ENCODE measurements at regions not wholly inside any gene's neighbourhood (a gene's known extent, or its start where the extent isn't known, plus 50 kb on each side); places are given as distances from the start of the nearest gene placed in this dataset.
"Not testable (repeated sequence)": the region's sequence is repeated elsewhere in the genome, so short reads cannot be mapped to it uniquely, and the experiment has no call there.

- H3K27ac ChIP-seq, result no peak overlapping the region
- intact Hi-C loops (cut with DNase I; ENCODE audit: low total_unique reads) (no loop called here), in situ Hi-C loops (cut with MboI; ENCODE audit: low sequenced_read_pairs in 4 of 4) (no loop called here)
- DNase-seq (no peak), ATAC-seq (no peak)
- no peaks in the 10 kb centered on the region for H3K36me3 ChIP-seq
- TF ChIP-seq CTCF (IDR thresholded peaks at IDR 0.05 in 4 of 5, conservative IDR thresholded peaks at IDR 0.05 in 1 of 5) (no peak), POLR2A (IDR thresholded peaks at IDR 0.05) (no peak)
- H3K9me3 ChIP-seq, result no peaks in the 10 kb centered on the region
- H3K27me3 ChIP-seq, result no peaks in the 10 kb centered on the region
- H3K4me3 ChIP-seq, result no peak overlapping the region
- H3K4me1 ChIP-seq, result no peaks in the 10 kb centered on the region
Measured at GRCh38 chr2:219868635-219869034, 241.2 kb downstream of the SLC4A3 start.

GRCh38 chr2:219870041-219870440 lies 242.6 kb downstream of the SLC4A3 start:
- Histone ChIP-seq H3K4me3 (no peak overlapping the region), H3K27ac (no peak overlapping the region), H3K9me3 (no peaks in the 10 kb centered on the region), H3K27me3 (no peaks in the 10 kb centered on the region), H3K4me1 (no peaks in the 10 kb centered on the region), H3K36me3 (no peaks in the 10 kb centered on the region)
- TF ChIP-seq POLR2A (IDR thresholded peaks at IDR 0.05) (no peak), CTCF (IDR thresholded peaks at IDR 0.05 in 4 of 5, conservative IDR thresholded peaks at IDR 0.05 in 1 of 5) (no peak)
- intact Hi-C loops (cut with DNase I; ENCODE audit: low total_unique reads), result no loop called here
- no peak for DNase-seq
- no peak for ATAC-seq
- in situ Hi-C loops (cut with MboI; ENCODE audit: low sequenced_read_pairs in 4 of 4), result no loop called here

- Histone ChIP-seq H3K27me3 (no peaks in the 10 kb centered on the region), H3K36me3 (no peaks in the 10 kb centered on the region), H3K27ac (no peak overlapping the region), H3K4me3 (no peak overlapping the region), H3K9me3 (no peaks in the 10 kb centered on the region), H3K4me1 (no peaks in the 10 kb centered on the region)
- intact Hi-C loops (cut with DNase I; ENCODE audit: low total_unique reads) (no loop called here), in situ Hi-C loops (cut with MboI; ENCODE audit: low sequenced_read_pairs in 4 of 4) (no loop called here)
- DNase-seq (no peak), ATAC-seq (no peak)
- TF ChIP-seq POLR2A (IDR thresholded peaks at IDR 0.05) (no peak), CTCF (IDR thresholded peaks at IDR 0.05 in 4 of 5, conservative IDR thresholded peaks at IDR 0.05 in 1 of 5) (no peak)
Measured at GRCh38 chr2:219871351-219871750, 243.9 kb downstream of the SLC4A3 start.

GRCh38 chr2:219875036-219875435 lies 247.6 kb downstream of the SLC4A3 start:
- Histone ChIP-seq H3K4me3 (no peak overlapping the region), H3K36me3 (no peaks in the 10 kb centered on the region), H3K27me3 (no peaks in the 10 kb centered on the region), H3K27ac (no peak overlapping the region), H3K4me1 (no peaks in the 10 kb centered on the region), H3K9me3 (no peaks in the 10 kb centered on the region)
- ATAC-seq (no peak), DNase-seq (no peak)
- in situ Hi-C loops (cut with MboI; ENCODE audit: low sequenced_read_pairs in 4 of 4), result no loop called here
- intact Hi-C loops (cut with DNase I; ENCODE audit: low total_unique reads), result no loop called here
- TF ChIP-seq CTCF (IDR thresholded peaks at IDR 0.05 in 4 of 5, conservative IDR thresholded peaks at IDR 0.05 in 1 of 5), result no peak
- TF ChIP-seq POLR2A (IDR thresholded peaks at IDR 0.05), result no peak

- H3K9me3 ChIP-seq; H3K4me1 ChIP-seq; H3K27ac ChIP-seq; H3K36me3 ChIP-seq; intact Hi-C loops (cut with DNase I; ENCODE audit: low total_unique reads); H3K27me3 ChIP-seq; ATAC-seq; in situ Hi-C loops (cut with MboI; ENCODE audit: low sequenced_read_pairs in 4 of 4); H3K4me3 ChIP-seq; DNase-seq: not testable (repeated sequence)
Measured at GRCh38 chr2:219875986-219876385, 248.6 kb downstream of the SLC4A3 start.

Measured in gastrocnemius medialis (tissue), 4 donors.